Endothelial cell of umbilical vein (primary cell): ENCODE measurements at regions not wholly inside any gene's neighbourhood (a gene's known extent, or its start where the extent isn't known, plus 50 kb on each side); places are given as distances from the start of the nearest gene placed in this dataset.

Experiments
- BruUV-seq: library from RNA; stranded (reverse); fragments of 400-500 nt; replicated peaks from 2 replicates; lab custom pipeline; 2021; lab: Mats Ljungman, UMichigan
- CTCF ChIA-PET: fragments of 300-600, 350-600 bp; sonication (Branson Sonifier 250); formaldehyde crosslinking; loops from one replicate; lab custom pipeline; 2021; ENCODE audit warnings: antibody characterized with exemption, inconsistent platforms; lab: Charles Lee
- POLR2A ChIA-PET: fragments of 300-600, 350-600 bp; sonication (Branson Sonifier 250); formaldehyde crosslinking; loops from one replicate; lab custom pipeline; 2021; ENCODE audit warnings: antibody characterized with exemption, inconsistent platforms; lab: Charles Lee
- DNase-seq: peaks from one replicate; pipeline ENCODE4 v3.0.0-alpha.2; 2011; ENCODE audit warnings: low read depth, low spot score
- FAIRE-seq: peaks from 2 replicates; lab custom pipeline; 2011; peaks lifted over from hg19 to GRCh38; lab: Jason Lieb, UNC
- H2AFZ ChIP-seq: 2 replicates; pipeline ENCODE4 v1.6.0; 2012; ENCODE audit warnings: low read depth, low read length, control low read depth, inconsistent platforms
- H3K27ac ChIP-seq: 2 replicates; pipeline ENCODE4 v1.5.1; 2011; ENCODE audit warnings: low read depth, mild to moderate bottlenecking, control low read depth, low read length, moderate library complexity; ENCODE audit not compliant: insufficient read depth
- H3K27me3 ChIP-seq, 2 experiments: 2 replicates each; pipeline versions ENCODE4 v1.6.0 to v1.6.1; 2011; ENCODE audit warnings: low read length in 2 of 2, mixed read lengths in 1 of 2; ENCODE audit not compliant: control insufficient read depth in 2 of 2, insufficient read depth in 2 of 2
- H3K36me3 ChIP-seq, 2 experiments: 2 replicates in 1 of 2; 3 replicates in 1 of 2; pipeline ENCODE4 v1.5.1; 2011; ENCODE audit warnings: low read length in 2 of 2, mild to moderate bottlenecking in 1 of 2, moderate library complexity in 1 of 2; ENCODE audit not compliant: control insufficient read depth in 2 of 2, insufficient read depth in 2 of 2; ENCODE audit errors: extremely low read depth in 1 of 2
- H3K4me1 ChIP-seq: 3 replicates; pipeline ENCODE4 v1.5.1; 2011; ENCODE audit warnings: mild to moderate bottlenecking, low read length; ENCODE audit not compliant: control insufficient read depth, insufficient read depth; ENCODE audit errors: extremely low read depth
- H3K4me2 ChIP-seq: 2 replicates; pipeline ENCODE4 v1.6.1; 2011; ENCODE audit warnings: low read length, control low read depth, mixed read lengths; ENCODE audit not compliant: insufficient read depth
- H3K4me3 ChIP-seq, 3 experiments: fragments of 200-600 bp in 1 of 3; sonication (generic), shearing (Covaris generic) in 1 of 3; replicated peaks in 1 of 3; 2 replicates each; pipeline ENCODE4 v1.5.1; 2011 to 2016; ENCODE audit warnings: control low read depth in 3 of 3, low read length in 3 of 3, mild to moderate bottlenecking in 2 of 3, inconsistent platforms in 1 of 3, low read depth in 1 of 3, moderate library complexity in 1 of 3; ENCODE audit not compliant: insufficient read depth in 1 of 3
- H3K79me2 ChIP-seq: 2 replicates; pipeline ENCODE4 v1.6.0; 2012; ENCODE audit warnings: low read length, inconsistent platforms; ENCODE audit not compliant: control insufficient read depth, insufficient read depth
- H3K9ac ChIP-seq: replicated peaks from 2 replicates; pipeline ENCODE3; 2011; ENCODE audit warnings: low read length, control low read depth; ENCODE audit not compliant: insufficient read depth; ENCODE audit errors: extremely low read depth
- H3K9me1 ChIP-seq: replicated peaks from 3 replicates; pipeline ENCODE4 v1.6.0; 2011; ENCODE audit warnings: mild to moderate bottlenecking, low read length; ENCODE audit not compliant: control insufficient read depth, insufficient read depth; ENCODE audit errors: extremely low read depth
- H3K9me3 ChIP-seq: replicated peaks from 2 replicates; pipeline ENCODE4 v1.5.1; 2012; ENCODE audit warnings: low read length, inconsistent platforms; ENCODE audit not compliant: control insufficient read depth, insufficient read depth
- H4K20me1 ChIP-seq: replicated peaks from 2 replicates; pipeline ENCODE3; 2011; ENCODE audit warnings: mild to moderate bottlenecking, low read length; ENCODE audit not compliant: control insufficient read depth, insufficient read depth; ENCODE audit errors: extremely low read depth
- CTCF ChIP-seq, 2 donors: IDR thresholded peaks; 1 replicate in 1 of 2; 2 replicates in 1 of 2; pipeline ENCODE4 v1.5.1; 2011; ENCODE audit warnings: low read length in 2 of 2, mild to moderate bottlenecking in 2 of 2, moderate library complexity in 2 of 2, control low read depth in 1 of 2, inconsistent platforms in 1 of 2, low read depth in 1 of 2; ENCODE audit not compliant: insufficient read depth in 1 of 2; ENCODE audit errors: extremely low read depth in 1 of 2
- EZH2 ChIP-seq: IDR thresholded peaks from 2 replicates; pipeline ENCODE4 v1.6.1; 2012; ENCODE audit warnings: borderline replicate concordance, low read depth, mild to moderate bottlenecking, moderate library complexity, low read length, inconsistent platforms; ENCODE audit not compliant: severe bottlenecking
- FOS ChIP-seq: IDR thresholded peaks from 2 replicates; pipeline ENCODE4 v1.6.1; 2011; ENCODE audit warnings: mild to moderate bottlenecking, low read length, moderate library complexity, borderline replicate concordance; ENCODE audit not compliant: insufficient read depth
- GATA2 ChIP-seq: IDR thresholded peaks from 2 replicates; pipeline ENCODE4 v1.7.0; 2011; ENCODE audit warnings: low read depth, mild to moderate bottlenecking, moderate library complexity, mixed read lengths, low read length; ENCODE audit not compliant: insufficient read length, insufficient read depth
- JUN ChIP-seq: IDR thresholded peaks from 2 replicates; pipeline ENCODE4 v1.6.1; 2011; ENCODE audit warnings: borderline replicate concordance, low read depth; ENCODE audit not compliant: insufficient read length, insufficient read depth
- MAX ChIP-seq: IDR thresholded peaks from 2 replicates; pipeline ENCODE4 v1.6.1; 2011; ENCODE audit not compliant: insufficient read depth, insufficient read length
- MYC ChIP-seq: IDR thresholded peaks from one replicate; pipeline ENCODE4 v1.6.1; 2011; ENCODE audit warnings: mild to moderate bottlenecking, low read depth, low read length
- POLR2A ChIP-seq: IDR thresholded peaks from 2 replicates; pipeline ENCODE4 v1.6.1; 2012; ENCODE audit warnings: low read depth, mild to moderate bottlenecking, control low read depth, low read length
- POLR2AphosphoS5 ChIP-seq: IDR thresholded peaks from 2 replicates; pipeline ENCODE4 v1.6.1; 2012; ENCODE audit warnings: low read depth, mild to moderate bottlenecking, control low read depth, low read length, moderate library complexity; ENCODE audit not compliant: insufficient read depth
- dilution Hi-C: fragments of 300-500 bp; cut with MboI; formaldehyde crosslinking; loops from one replicate; pipeline ENCODE4 v1.15.0; 2019; ENCODE audit warnings: low sequenced_read_pairs; ENCODE audit not compliant: extremely low pct_ligation_motif_present
- intact Hi-C: fragments of 100-400 bp; cut with micrococcal nuclease; formaldehyde crosslinking; loops from one replicate; pipeline ENCODE4 v1.10.0; 2022

- FAIRE-seq (no peak), DNase-seq (no peak)
- H3K79me2 ChIP-seq = no peaks in the 10 kb centered on the region
- no TSS peak for BruUV-seq
- H4K20me1 ChIP-seq = no peaks in the 10 kb centered on the region
- no peak overlapping the region for H3K27ac ChIP-seq
- ChIA-PET POLR2A (interaction anchor here (0.6 kb wide), 1 partner anchor 44 kb away, joined by 6 read pairs; no protein-coding TSS in a partner anchor), CTCF (interaction anchor here (0.7 to 1.0 kb wide), 2 partner anchors 9 to 30 kb away, joined by 3 to 5 read pairs; no protein-coding TSS in a partner anchor)
- H3K4me2 ChIP-seq = no peak overlapping the region
- H3K9ac ChIP-seq = no peak overlapping the region
- dilution Hi-C loops = no loop called here
- TF ChIP-seq MAX (no peak), POLR2AphosphoS5 (no peak), MYC (no peak), EZH2 (no peak), CTCF (IDR thresholded peaks at IDR 0.05; ENCODE audit: extremely low read depth in 1 of 2, insufficient read depth in 1 of 2, low read depth in 1 of 2, low read length in 2 of 2) (no peak), GATA2 (no peak), FOS (no peak), JUN (no peak), POLR2A (no peak)
- no peak overlapping the region for H2AFZ ChIP-seq
- no peak overlapping the region for H3K4me3 ChIP-seq
- H3K9me1 ChIP-seq = no peaks in the 10 kb centered on the region
- no peaks in the 10 kb centered on the region for H3K9me3 ChIP-seq
- H3K27me3 ChIP-seq = peaks cover 1 to 4% of the 10 kb centered on the region in 2 experiments
- H3K4me1 ChIP-seq = no peaks in the 10 kb centered on the region
- no peaks in the 10 kb centered on the region for H3K36me3 ChIP-seq
- intact Hi-C loops = no loop called here
These were observed 93.4 kb upstream of the F3 start for GRCh38 chr1:94634977-94635416.
